Endothelial cell of hepatic sinusoid (primary cell): ENCODE measurements at regions not wholly inside any gene's neighbourhood (a gene's known extent, or its start where the extent isn't known, plus 50 kb on each side); places are given as distances from the start of the nearest gene placed in this dataset.
"Not testable (repeated sequence)": the region's sequence is repeated elsewhere in the genome, so short reads cannot be mapped to it uniquely, and the experiment has no call there.

Experiments
- in situ Hi-C: cut with HindIII; loops from 2 replicates; pipeline ENCODE4 v1.10.0; 2017; ENCODE audit warnings: low sequenced_read_pairs

GRCh38 chr1:79283451-79283850 lies 276.9 kb upstream of the ADGRL4 start:
- in situ Hi-C loops = no loop called here

GRCh38 chr1:79281442-79281841 lies 274.9 kb upstream of the ADGRL4 start:
- in situ Hi-C loops = no loop called here

DNA sequence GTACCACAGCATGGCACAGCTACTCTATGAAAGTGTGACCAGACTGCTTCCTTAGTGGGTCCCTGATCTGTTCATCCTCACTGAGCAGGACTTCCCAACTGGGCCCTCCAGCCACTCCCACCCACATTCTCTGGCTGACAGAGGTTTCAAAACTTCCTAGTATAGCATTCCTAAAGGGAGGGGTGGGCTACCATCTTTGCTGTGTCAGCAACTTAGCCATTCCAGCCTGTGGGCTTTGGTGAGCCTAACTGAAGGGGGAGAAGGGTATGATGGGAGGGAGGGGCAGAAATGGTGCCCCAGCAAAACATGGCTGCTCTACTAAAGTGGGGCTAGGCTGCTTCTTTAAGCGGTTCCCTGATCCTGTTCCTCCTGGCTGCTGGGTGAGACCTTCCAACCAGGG lies 265.2 kb upstream of the ADGRL4 start:
- in situ Hi-C loops = no loop called here

DNA sequence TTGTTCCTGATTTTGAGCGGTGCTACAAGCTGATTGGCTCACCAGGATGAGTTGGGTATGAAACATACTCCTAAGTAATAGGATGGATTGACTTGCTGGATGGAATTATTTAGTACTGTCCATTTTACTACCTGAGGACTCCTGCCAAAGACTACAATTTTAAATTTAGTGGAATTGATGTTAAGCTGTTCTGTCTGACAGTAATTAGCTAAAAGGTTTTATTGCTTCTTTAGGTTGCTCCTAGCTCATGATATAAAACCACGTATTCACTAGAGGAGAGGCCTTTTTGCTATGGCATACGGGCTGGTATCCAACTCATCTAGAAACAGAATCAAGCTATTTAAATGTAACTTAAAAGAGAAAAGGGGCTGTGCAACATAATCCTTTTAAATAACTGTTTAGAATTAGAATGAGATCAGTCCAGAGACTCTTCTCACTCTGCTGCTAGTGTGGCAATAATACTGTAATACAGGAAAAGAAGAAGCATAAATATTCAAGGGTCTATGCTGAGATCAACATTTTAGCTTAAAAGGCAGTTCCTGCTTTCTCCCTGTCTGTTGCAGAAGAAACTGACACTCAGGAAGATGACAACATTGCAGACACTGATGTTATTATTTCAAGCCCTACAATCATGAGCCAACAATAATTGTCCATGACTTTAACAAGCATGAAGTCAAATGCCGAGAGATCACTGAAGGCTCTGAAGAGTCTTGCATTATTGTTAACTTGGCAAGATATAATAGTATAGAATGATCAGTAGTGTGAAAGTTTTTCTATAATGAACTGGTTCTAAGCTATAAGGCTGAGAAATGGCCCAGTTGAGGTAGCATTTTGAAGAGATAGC lies 258.7 kb upstream of the ADGRL4 start:
- in situ Hi-C loops = loop anchor here (5.0 kb wide), 1 partner anchor 92 kb away; no protein-coding TSS in a partner anchor

DNA sequence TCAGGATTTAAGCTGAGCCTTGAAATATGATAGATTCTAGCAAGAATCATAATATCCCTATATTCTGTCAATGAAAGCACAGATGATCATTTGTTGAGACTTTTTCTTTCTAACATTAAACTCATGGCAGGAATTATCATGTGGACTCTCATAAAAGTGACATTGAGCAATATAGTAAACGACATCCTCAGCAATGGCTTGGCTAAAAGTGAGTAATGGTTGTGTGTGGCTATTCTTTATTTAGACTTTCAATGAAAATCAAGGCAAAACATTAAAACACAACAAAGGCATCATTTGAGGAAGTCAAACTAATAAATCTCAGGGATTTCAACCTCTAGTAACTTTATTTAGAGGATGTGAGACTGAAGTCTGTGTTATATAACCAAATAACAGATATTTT lies 257.8 kb upstream of the ADGRL4 start:
- in situ Hi-C loops = loop anchor here (5.0 kb wide), 1 partner anchor 93 kb away; no protein-coding TSS in a partner anchor

DNA sequence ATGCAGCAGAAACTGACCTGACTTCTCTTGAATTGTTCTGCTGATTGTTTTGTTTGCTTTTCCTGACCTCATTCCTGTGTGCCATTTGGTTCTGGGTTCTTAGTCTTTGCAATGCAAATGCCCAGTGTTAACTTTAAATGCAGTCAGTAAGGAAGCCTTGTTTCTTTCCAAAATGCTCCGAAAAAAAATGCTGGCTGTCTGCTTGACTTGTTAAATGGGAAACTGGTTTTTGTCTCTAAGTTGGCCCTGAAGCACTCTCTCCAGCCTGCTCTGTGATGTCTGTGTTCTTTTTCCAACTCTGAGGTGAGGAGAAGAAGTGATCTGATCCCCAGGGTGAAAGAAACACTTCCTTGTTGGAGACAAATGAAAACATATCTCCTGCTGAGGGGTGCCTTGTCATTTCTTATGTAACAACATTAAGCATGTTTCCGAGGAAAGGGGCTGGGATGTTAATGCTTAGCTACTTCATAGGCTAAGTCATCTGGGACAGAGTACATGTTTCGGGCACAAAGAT lies 256.3 kb upstream of the ADGRL4 start:
- in situ Hi-C loops = loop anchor here (5.0 kb wide), 1 partner anchor 94 kb away; no protein-coding TSS in a partner anchor

- in situ Hi-C loops = loop anchor here (5.0 kb wide), 1 partner anchor 98 kb away; no protein-coding TSS in a partner anchor
Observed at GRCh38 chr1:79259390-79260336, 253.1 kb upstream of the ADGRL4 start.

- in situ Hi-C loops = no loop called here
Observed at GRCh38 chr1:79255421-79255820, 248.9 kb upstream of the ADGRL4 start.

- in situ Hi-C loops = no loop called here
Observed at GRCh38 chr1:79252598-79252997, 246.1 kb upstream of the ADGRL4 start.

DNA sequence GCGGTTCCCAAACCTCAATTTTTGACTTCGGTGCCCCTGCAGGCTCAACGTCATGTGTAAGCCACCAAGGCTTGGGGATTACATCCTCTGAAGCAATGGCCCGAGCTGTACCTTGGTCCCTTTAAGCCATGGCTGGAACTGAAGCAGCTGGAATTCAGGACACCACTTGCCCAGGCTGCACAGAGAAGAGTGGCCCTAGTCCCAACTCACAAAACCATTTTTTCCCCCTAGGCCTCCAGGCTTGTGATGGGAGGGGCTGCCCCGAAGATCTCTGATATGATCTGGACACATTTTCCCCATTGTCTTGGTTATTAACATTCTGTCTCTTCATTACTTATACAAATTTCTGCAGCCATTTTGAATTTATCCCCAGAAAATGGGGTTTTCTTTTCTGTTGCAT lies 233.3 kb upstream of the ADGRL4 start:
- in situ Hi-C loops = loop anchor here (10.0 kb wide), 1 partner anchor 115 kb away; no protein-coding TSS in a partner anchor

- in situ Hi-C loops = no loop called here
Observed at GRCh38 chr1:79235301-79236002, 228.9 kb upstream of the ADGRL4 start.

- in situ Hi-C loops = no loop called here
Observed at GRCh38 chr1:79232818-79233217, 226.3 kb upstream of the ADGRL4 start.

DNA sequence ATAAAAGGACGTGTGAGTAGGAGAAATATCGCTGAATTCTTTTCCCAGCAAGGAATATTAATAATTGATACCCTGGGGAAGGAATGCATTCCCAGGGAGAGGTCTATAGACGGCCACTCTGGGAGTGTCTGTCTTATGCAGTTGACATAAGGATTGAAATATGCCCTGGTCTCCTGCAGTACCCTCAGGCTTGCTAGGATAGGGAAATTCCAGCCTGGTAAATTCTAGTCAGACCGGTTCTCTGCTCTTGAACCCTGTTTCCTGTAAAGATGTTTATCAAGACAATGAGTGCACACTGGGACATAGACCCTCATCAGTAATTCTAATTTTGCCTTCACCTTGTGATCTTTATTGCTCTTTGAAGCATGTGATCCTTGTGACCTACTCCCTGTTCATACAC lies 224.2 kb upstream of the ADGRL4 start:
- in situ Hi-C loops = not testable (repeated sequence)

DNA sequence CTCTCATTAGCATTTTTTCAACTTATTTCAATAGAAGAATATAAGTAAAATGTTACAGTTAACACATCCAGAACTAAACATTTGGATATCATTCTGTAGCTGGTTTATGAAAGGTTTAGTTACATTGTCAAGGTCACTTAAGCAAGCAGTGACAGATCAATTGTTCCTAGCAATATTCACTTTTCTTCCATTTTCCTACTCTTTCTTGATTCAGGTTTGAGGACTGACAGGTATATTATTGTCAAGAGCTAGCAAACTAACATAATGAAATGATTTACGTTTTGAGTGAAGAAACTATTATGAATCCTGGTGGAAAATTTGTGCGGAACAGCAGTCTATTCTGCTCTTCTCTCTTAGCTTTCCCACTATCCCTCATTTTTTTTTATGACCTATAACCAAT lies 220.4 kb upstream of the ADGRL4 start:
- in situ Hi-C loops = no loop called here

DNA sequence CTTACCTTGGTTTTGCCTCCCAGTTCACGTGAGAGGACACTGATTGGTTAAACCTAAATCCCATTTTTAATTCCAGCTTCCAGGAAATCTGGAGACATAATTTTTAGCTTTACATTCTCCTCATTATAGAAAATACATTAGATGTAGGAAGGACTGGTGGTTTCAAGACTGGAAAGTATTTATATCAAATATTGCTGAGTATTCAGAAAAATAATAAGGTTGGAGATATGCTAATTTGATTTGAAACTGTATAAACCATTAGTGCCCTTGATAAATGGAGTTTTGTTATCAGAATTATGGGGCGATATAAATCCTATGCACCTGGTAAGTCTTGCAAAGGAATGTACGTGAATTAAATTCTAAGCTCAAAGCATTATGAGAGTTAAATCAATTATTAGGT lies 218.0 kb upstream of the ADGRL4 start:
- in situ Hi-C loops = no loop called here

GRCh38 chr1:79220509-79220908 lies 214.0 kb upstream of the ADGRL4 start:
- in situ Hi-C loops = no loop called here

DNA sequence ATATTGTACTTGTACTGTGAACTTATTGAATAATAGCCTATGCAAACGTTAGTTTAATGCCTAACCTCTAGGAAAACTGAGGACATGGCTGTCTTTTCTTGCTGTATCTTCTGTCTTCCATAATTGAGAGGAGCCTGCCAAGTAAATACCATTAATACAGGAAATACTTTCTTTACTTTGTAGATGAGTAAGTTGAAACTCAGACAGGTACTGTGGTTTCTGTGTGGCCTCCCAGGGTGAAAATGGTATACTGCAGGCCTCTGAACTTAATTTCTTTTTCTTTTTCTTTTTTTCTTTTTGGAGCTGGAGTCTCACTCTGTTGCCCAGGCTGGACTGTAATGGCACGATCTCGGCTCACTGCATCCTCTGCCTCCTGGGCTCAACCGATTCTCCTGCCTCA lies 208.8 kb upstream of the ADGRL4 start:
- in situ Hi-C loops = no loop called here

DNA sequence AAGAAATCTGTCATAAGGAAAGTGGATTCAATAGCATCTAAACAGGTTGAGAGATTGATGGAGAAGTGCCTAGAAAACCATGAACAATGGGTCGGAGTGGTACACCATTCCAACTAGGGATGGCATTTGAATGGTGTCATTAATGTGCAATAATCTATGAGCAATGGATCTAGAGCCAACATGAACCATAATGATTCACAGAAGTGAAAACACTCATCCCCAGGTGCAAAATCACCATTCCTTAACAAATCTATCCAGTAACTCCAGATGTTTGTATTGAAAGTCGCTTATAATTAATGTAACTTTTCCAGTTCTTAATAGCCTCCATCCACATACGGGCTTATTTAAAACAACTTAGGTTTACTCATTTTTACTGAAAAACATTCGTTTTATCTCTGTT lies 201.3 kb upstream of the ADGRL4 start:
- in situ Hi-C loops = no loop called here

GRCh38 chr1:79207331-79207730 lies 200.8 kb upstream of the ADGRL4 start:
- in situ Hi-C loops = no loop called here

- in situ Hi-C loops = no loop called here
Observed at GRCh38 chr1:79204779-79205479, 198.4 kb upstream of the ADGRL4 start.
